BE2C (cell line): ENCODE measurements at regions not wholly inside any gene's neighbourhood (a gene's known extent, or its start where the extent isn't known, plus 50 kb on each side); places are given as distances from the start of the nearest gene placed in this dataset.
A peak's percentile ranks its signal among the peaks of the same experiment; 100 is the strongest.
"Not testable (repeated sequence)": the region's sequence is repeated elsewhere in the genome, so short reads cannot be mapped to it uniquely, and the experiment has no call there.

Experiments used
- DNase-seq: peaks from one replicate; pipeline ENCODE4 v3.0.0-alpha.2; 2020
- H3K27me3 ChIP-seq: fragments of 250-450 bp; sonication (Bioruptor Pico); 2 replicates; pipeline ENCODE4 v1.5.1; 2020; ENCODE audit warnings: mild to moderate bottlenecking
- H3K36me3 ChIP-seq: fragments of 250-450 bp; sonication (Bioruptor Pico); 2 replicates; pipeline ENCODE4 v1.5.1; 2020; ENCODE audit warnings: mild to moderate bottlenecking
- H3K4me1 ChIP-seq: fragments of 250-450 bp; sonication (Bioruptor Pico); 2 replicates; pipeline ENCODE4 v1.5.1; 2020
- H3K4me3 ChIP-seq: 2 replicates; pipeline ENCODE4 v1.5.1; 2011; ENCODE audit warnings: low read depth, low read length
- H3K9me3 ChIP-seq: fragments of 250-450 bp; sonication (Bioruptor Pico); 2 replicates; pipeline ENCODE4 v1.5.1; 2020
- TF ChIP-seq, protein P1 (sequence below): IDR thresholded peaks from 2 replicates; pipeline ENCODE4 v1.5.1; 2012; ENCODE audit warnings: mild to moderate bottlenecking, low read depth, low read length

DNA sequence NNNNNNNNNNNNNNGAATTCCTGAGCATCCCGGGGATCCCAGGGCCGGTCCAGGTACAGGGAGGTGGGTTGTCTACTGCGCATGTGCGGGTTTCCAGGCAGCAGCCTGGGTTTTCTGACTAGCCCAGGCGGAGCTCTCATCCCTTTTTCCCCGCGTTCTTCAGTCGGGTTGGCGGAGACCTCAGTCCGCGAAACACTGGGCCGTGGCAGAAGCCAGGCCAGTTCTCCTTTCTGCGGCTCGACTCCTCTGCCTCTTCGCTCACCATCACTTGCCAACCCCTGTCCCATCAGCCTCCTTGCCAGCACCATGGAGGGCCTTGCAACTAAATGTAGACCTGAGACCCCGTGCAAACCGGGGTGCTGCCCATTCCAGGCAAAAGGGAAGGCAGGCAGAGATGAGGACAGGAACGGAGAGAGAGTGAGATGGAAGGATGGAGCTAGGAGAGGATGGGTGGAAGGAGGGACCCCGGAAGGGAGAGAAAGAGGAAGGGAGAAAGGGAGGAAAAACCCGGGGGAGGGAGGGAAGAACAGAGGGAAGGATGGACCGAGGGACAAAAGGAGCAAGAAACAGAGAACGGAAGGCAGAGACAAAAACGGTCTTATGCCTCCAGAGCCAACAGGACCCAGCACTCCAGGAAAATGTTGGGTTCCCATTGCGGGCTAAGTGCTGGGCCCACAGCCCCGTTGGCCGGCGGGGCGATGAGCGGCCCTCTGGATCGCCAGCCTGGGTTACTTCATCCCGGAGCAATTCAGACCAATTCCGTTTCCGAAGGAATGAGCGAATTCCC is 445.4 kb upstream of the DEFB115 start:
- Histone ChIP-seq H3K36me3 (no peaks in the 10 kb centered on the region), H3K27me3 (no peaks in the 10 kb centered on the region), H3K9me3 (no peaks in the 10 kb centered on the region), H3K4me3 (no peak overlapping the region), H3K4me1 (no peaks in the 10 kb centered on the region)
- DNase-seq, result no peak
- TF ChIP-seq, protein P1, sequence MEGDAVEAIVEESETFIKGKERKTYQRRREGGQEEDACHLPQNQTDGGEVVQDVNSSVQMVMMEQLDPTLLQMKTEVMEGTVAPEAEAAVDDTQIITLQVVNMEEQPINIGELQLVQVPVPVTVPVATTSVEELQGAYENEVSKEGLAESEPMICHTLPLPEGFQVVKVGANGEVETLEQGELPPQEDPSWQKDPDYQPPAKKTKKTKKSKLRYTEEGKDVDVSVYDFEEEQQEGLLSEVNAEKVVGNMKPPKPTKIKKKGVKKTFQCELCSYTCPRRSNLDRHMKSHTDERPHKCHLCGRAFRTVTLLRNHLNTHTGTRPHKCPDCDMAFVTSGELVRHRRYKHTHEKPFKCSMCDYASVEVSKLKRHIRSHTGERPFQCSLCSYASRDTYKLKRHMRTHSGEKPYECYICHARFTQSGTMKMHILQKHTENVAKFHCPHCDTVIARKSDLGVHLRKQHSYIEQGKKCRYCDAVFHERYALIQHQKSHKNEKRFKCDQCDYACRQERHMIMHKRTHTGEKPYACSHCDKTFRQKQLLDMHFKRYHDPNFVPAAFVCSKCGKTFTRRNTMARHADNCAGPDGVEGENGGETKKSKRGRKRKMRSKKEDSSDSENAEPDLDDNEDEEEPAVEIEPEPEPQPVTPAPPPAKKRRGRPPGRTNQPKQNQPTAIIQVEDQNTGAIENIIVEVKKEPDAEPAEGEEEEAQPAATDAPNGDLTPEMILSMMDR, result no peak

DNA sequence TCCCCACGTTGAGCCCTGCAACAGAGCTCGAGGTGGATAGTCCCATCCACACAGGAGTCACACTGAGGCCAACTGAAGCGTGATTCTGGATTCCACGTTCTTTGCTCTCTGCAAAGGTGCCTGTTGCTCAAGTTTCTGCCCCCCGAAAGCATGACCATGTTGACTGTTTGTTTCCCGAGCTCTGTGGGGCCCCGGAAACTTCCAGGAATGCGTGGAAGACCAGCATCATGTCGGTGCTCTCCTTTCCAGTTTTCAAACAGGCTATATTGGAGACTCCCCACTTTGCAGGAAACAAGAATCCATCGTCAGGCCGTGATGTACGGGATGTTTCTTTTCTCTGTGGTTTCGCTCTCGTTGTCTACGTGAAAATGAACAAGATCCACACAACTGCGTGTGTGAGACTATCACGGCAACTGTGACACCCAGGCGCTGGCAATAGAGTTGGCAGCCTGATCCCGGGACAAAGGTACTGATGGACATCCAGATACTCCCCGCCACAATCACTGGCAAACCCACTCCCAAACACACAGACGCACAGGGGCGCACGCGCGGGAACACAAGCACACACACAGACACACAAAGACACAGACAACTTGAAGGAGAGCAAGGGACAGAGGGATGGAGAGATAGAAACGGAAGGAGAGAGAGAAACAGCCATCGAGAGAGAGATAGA is 444.6 kb upstream of the DEFB115 start:
- DNase-seq, result no peak
- H3K9me3 ChIP-seq, result no peaks in the 10 kb centered on the region

DNA sequence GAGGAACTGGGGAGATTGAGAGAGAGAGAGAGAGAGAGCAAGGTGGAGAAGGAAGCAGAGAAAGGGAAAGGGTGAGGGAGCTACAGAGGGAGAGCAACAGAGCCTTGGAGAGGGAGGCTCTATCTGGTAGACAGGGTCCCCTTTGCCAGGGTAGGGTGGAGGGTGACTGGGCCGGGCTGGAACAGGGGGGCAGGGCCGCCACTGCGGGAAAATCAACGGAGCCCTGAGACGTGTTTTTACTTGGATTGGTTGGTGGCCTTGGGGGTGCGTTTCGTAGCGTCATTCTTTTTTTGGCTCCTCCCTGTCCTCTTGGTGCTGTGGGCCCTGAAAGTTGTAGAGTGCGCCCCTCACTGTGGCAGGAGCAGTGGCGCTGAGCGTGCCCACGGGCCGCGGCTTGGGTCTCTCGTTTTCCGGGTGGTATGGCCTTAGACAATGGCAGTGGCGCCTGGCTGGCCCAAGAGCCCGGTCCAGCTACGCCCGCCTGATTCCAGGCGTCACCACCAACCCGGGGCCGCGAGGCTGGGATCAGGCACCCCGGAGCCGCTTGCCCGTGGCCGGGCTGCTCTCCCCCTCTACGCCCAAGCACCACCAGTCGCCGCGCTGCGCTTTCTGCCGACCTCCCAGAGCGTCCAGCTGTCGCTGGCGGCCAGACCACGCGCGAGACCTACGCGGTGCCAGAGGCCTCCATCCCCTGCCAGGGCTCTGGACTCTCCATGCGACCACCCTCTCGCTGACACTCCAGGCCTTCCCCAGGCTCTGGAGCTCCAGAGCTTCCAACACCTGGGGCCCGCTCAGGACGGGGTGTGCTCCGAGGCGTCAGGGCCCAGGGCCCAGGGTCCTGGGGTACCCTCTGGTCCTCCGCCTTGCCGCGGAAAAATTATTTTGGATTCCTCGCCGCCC is 443.8 kb upstream of the DEFB115 start:
- H3K36me3 ChIP-seq, H3K27me3 ChIP-seq, H3K9me3 ChIP-seq, H3K4me1 ChIP-seq, H3K4me3 ChIP-seq: not testable (repeated sequence)
- DNase-seq, result peak; percentile 35

More for the DNA sequence above, 444.6 kb upstream of the DEFB115 start:
- Histone ChIP-seq H3K4me3 (no peak overlapping the region), H3K27me3 (no peaks in the 10 kb centered on the region), H3K4me1 (no peaks in the 10 kb centered on the region), H3K36me3 (no peaks in the 10 kb centered on the region)
- TF ChIP-seq, protein P1, result no peak

DNA sequence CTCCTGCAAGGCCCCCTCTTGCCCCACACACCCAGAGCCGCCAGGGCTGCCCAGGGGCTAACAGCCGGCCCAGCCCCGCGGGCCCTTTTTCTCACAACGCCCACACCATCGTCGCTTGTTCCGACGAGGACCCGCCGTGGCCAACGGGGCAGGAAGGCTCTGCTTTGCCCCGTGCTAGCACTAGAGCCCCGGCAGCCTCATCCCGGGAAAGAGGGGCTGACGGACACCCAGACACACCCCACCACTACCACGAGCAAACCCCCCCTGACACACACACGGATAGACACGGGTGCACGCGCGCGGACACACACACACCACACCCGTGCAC is 443.2 kb upstream of the DEFB115 start:
- not testable (repeated sequence) for DNase-seq, H3K36me3 ChIP-seq, H3K4me3 ChIP-seq, H3K4me1 ChIP-seq, H3K9me3 ChIP-seq, H3K27me3 ChIP-seq

DNA sequence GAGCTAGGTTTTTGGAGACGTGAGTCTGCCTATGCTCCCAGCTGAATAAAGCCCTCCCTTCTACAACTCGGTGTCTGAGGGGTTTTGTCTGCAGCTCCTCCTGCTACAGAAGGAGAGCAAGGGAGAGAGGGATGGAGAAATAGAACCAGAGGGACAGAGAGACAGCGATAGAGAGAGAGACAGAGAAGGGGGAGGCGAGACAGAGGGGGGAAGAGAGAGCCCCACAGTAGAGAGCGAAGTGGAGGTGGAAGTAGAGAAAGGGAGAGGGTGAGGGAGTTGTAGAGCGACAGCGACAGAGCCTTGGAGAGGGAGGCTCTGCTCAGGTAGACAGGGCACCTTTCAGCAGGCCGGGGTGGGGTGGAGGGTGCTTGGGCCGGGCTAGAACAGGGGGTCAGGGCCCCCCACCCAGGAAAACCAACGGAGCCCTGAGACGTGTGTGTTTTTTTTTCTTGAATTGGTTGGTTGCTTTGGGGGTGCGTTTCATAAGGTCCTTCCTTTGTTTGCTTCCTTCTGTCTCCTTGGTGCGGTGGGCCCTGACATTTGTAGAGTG is 442.4 kb upstream of the DEFB115 start:
- not testable (repeated sequence) for H3K4me1 ChIP-seq, H3K36me3 ChIP-seq, H3K4me3 ChIP-seq, H3K9me3 ChIP-seq, H3K27me3 ChIP-seq, DNase-seq

DNA sequence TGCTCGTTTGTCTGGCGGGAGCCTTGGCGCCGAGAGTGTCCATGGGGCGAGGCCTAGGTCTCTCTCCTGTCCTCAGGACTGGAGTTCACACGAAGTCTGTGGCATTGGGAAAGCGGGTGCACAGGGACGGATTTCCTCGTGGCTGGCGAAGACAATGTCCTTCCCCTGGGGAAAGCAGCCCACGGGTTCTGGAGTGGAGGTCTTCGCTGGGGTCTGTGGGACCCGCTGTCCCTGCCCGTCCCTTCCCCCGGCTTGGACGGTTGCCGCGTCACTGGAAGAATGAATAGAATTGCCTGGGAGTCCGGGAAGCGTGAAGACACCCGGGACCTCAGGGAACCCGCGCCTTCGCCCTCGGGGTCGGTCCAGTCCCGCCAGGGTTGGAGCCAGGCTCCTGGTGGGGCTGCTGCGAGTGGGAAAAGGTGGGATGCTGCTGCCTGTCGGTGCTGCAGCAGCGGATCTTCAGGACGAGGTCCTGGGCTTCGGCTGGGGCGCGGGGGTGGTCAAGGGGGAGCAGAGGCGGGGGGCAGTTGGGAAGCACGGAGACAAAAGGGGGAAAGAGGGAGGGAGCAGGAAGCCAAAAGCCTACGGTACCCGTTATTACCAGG is 441.8 kb upstream of the DEFB115 start:
- H3K4me3 ChIP-seq, result no peak overlapping the region

More for the DNA sequence above, 441.8 kb upstream of the DEFB115 start:
- no peak for DNase-seq
- Histone ChIP-seq H3K27me3 (no peaks in the 10 kb centered on the region), H3K9me3 (no peaks in the 10 kb centered on the region), H3K4me1 (no peaks in the 10 kb centered on the region), H3K36me3 (no peaks in the 10 kb centered on the region)
- TF ChIP-seq, protein P1, result no peak
